ENCODE measurements at regions not wholly inside any gene's neighbourhood (a gene's known extent, or its start where the extent isn't known, plus 50 kb on each side); places are given as distances from the start of the nearest gene placed in this dataset.
A peak's percentile ranks its signal among the peaks of the same experiment; 100 is the strongest.

- intact Hi-C loops (cut with DNase I; ENCODE audit: low total_unique reads), result no loop called here
- no peaks in the 10 kb centered on the region for H3K9me3 ChIP-seq
- TF ChIP-seq POLR2A (IDR thresholded peaks at IDR 0.05), result no peak
- no peak for TF ChIP-seq CTCF (IDR thresholded peaks at IDR 0.05)
Measured at GRCh38 chr12:41932470-41932991, 212.1 kb downstream of the GXYLT1 start.

GRCh38 chr12:41930866-41931437 is 213.7 kb downstream of the GXYLT1 start:
- no peak overlapping the region for H3K4me3 ChIP-seq
- intact Hi-C loops (cut with DNase I; ENCODE audit: low total_unique reads), result no loop called here

More at GRCh38 chr12:41932470-41932991, 212.1 kb downstream of the GXYLT1 start:
- Histone ChIP-seq H3K27me3 (no peaks in the 10 kb centered on the region), H3K27ac (peak overlapping the region; percentile 24 to 52), H3K4me1 (no peaks in the 10 kb centered on the region), H3K4me3 (peak overlapping the region in 1 of 2 donors; percentile 43), H3K36me3 (no peaks in the 10 kb centered on the region)
- DNase-seq, result peak; percentile 32 to 36

DNA sequence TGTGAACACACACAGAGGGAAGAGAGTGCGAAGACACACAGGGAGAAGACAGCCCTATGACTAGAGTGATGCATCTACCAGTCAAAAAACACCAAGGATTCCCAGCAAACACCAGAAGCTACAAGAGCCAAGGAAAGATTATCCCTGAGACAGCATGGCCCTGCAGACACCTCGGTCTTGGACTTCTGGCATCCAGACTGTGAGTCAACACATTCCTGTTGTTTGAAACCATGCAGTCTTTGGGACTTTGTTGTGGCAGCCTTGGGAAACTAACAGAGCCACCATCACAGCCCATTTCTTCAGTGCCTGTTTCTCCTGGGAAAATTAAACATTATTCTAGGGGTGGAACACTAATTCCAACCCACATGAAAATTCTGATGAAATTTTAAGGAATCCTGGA is 220.6 kb downstream of the GXYLT1 start:
- H3K9me3 ChIP-seq, result no peaks in the 10 kb centered on the region
- no peaks in the 10 kb centered on the region for H3K27me3 ChIP-seq
- no peak for TF ChIP-seq CTCF (IDR thresholded peaks at IDR 0.05)
- no peak for TF ChIP-seq POLR2A (IDR thresholded peaks at IDR 0.05)
- H3K27ac ChIP-seq, result no peak overlapping the region
- no peaks in the 10 kb centered on the region for H3K4me1 ChIP-seq
- no peaks in the 10 kb centered on the region for H3K36me3 ChIP-seq
- H3K4me3 ChIP-seq, result no peak overlapping the region
- intact Hi-C loops (cut with DNase I; ENCODE audit: low total_unique reads), result no loop called here
- DNase-seq, result no peak

More at GRCh38 chr12:41930866-41931437, 213.7 kb downstream of the GXYLT1 start:
- no peak overlapping the region for H3K27ac ChIP-seq
- no peaks in the 10 kb centered on the region for H3K27me3 ChIP-seq
- H3K36me3 ChIP-seq, result no peaks in the 10 kb centered on the region
- no peaks in the 10 kb centered on the region for H3K9me3 ChIP-seq
- no peaks in the 10 kb centered on the region for H3K4me1 ChIP-seq
- no peak for DNase-seq
- no peak for TF ChIP-seq CTCF (IDR thresholded peaks at IDR 0.05)
- TF ChIP-seq POLR2A (IDR thresholded peaks at IDR 0.05), result no peak

GRCh38 chr12:41923351-41923750 is 221.3 kb downstream of the GXYLT1 start:
- intact Hi-C loops (cut with DNase I; ENCODE audit: low total_unique reads), result no loop called here
- Histone ChIP-seq H3K4me3 (no peak overlapping the region), H3K27ac (no peak overlapping the region), H3K36me3 (no peaks in the 10 kb centered on the region), H3K9me3 (no peaks in the 10 kb centered on the region), H3K27me3 (no peaks in the 10 kb centered on the region), H3K4me1 (no peaks in the 10 kb centered on the region)
- no peak for DNase-seq
- TF ChIP-seq CTCF (IDR thresholded peaks at IDR 0.05) (no peak), POLR2A (IDR thresholded peaks at IDR 0.05) (no peak)

DNA sequence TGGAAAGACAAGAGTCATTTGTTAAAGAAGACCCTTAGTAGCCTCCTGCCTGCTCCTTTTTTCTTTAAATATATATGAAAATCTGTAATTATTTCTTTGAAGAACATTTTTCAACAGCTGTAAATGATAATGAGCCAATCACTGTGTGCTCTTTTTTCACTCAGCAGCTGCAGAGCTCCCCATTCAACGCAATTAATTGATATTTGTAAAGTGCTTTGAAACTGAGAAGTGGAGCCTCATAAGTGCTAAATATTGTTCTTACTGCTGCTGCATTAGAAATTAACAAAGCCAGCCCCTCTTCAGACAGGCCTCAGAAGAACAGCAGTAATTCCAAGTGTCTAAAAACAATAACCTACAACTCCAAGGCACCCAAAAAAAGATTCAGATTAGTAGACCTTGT is 224.3 kb downstream of the GXYLT1 start:
- intact Hi-C loops (cut with DNase I; ENCODE audit: low total_unique reads), result no loop called here
- TF ChIP-seq CTCF (IDR thresholded peaks at IDR 0.05) (no peak), POLR2A (IDR thresholded peaks at IDR 0.05) (no peak)

More for the DNA sequence above, 224.3 kb downstream of the GXYLT1 start:
- no peak overlapping the region for H3K4me3 ChIP-seq
- no peaks in the 10 kb centered on the region for H3K27me3 ChIP-seq
- no peak for DNase-seq
- H3K27ac ChIP-seq, result no peak overlapping the region
- no peaks in the 10 kb centered on the region for H3K4me1 ChIP-seq
- no peaks in the 10 kb centered on the region for H3K9me3 ChIP-seq
- no peaks in the 10 kb centered on the region for H3K36me3 ChIP-seq

Data from uterus (tissue), 3 donors.